ENCODE measurements at regions not wholly inside any gene's neighbourhood (a gene's known extent, or its start where the extent isn't known, plus 50 kb on each side); places are given as distances from the start of the nearest gene placed in this dataset.

- POLR2A ChIA-PET = interaction anchor here (1.7 kb wide), 1 partner anchor 260 kb away, joined by 13 read pairs; the partner anchor contains the start of gene ENC1
- H3K4me3 ChIP-seq (ENCODE audit: low read depth, low read length) = no peak overlapping the region
- no peak overlapping the region for H3K27ac ChIP-seq (ENCODE audit: extremely low read depth, low read depth, low read length)
- TF ChIP-seq ZNF830 (tag by site-specific recombination; IDR thresholded peaks at IDR 0.05; ENCODE audit: low read depth) (no peak), ZNF585B (tag by site-specific recombination; IDR thresholded peaks at IDR 0.05) (no peak), ZIC2 (tag by site-specific recombination; IDR thresholded peaks at IDR 0.05) (no peak), ZEB2 (tag by site-specific recombination; IDR thresholded peaks at IDR 0.05) (no peak), SP2 (tag by site-specific recombination; IDR thresholded peaks at IDR 0.05) (no peak), ZNF266 (tag by site-specific recombination; IDR thresholded peaks at IDR 0.05; ENCODE audit: low read depth) (no peak), ZNF560 (tag by site-specific recombination; IDR thresholded peaks at IDR 0.05; ENCODE audit: borderline replicate concordance) (no peak)
- CTCF ChIA-PET = interaction anchor here (0.7 to 1.1 kb wide), 3 partner anchors 9 to 257 kb away, joined by 3 read pairs; no protein-coding TSS in a partner anchor
- H3K4me1 ChIP-seq (ENCODE audit: control insufficient read depth, insufficient read depth, low read length) = peaks cover 30% of the 10 kb centered on the region
- no peaks in the 10 kb centered on the region for H3K36me3 ChIP-seq (ENCODE audit: control insufficient read depth in 2 of 2, insufficient read depth in 1 of 2, low read length in 2 of 2)
- no peaks in the 10 kb centered on the region for H3K9me3 ChIP-seq (ENCODE audit: control insufficient read depth, insufficient read depth, low read depth, low read length)
These were observed 260.3 kb downstream of the ENC1 start for GRCh38 chr5:74380193-74380592.

- TF ChIP-seq ZNF335 (tag by site-specific recombination; conservative IDR thresholded peaks at IDR 0.05) (no peak), ZNF423 (tag by site-specific recombination; IDR thresholded peaks at IDR 0.05) (no peak), HOXA7 (CRISPR knock-in tag; IDR thresholded peaks at IDR 0.05; ENCODE audit: borderline replicate concordance) (no peak), ZNF658 (tag by site-specific recombination; IDR thresholded peaks at IDR 0.05) (no peak), ZNF585B (tag by site-specific recombination; IDR thresholded peaks at IDR 0.05) (no peak), ZNF280C (tag by site-specific recombination; IDR thresholded peaks at IDR 0.05) (no peak), RBAK (tag by site-specific recombination; IDR thresholded peaks at IDR 0.05) (no peak)
- TF ChIP-seq, protein P1, sequence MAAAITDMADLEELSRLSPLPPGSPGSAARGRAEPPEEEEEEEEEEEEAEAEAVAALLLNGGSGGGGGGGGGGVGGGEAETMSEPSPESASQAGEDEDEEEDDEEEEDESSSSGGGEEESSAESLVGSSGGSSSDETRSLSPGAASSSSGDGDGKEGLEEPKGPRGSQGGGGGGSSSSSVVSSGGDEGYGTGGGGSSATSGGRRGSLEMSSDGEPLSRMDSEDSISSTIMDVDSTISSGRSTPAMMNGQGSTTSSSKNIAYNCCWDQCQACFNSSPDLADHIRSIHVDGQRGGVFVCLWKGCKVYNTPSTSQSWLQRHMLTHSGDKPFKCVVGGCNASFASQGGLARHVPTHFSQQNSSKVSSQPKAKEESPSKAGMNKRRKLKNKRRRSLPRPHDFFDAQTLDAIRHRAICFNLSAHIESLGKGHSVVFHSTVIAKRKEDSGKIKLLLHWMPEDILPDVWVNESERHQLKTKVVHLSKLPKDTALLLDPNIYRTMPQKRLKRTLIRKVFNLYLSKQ (tag by site-specific recombination; IDR thresholded peaks at IDR 0.05; ENCODE audit: borderline replicate concordance) = no peak
- Histone ChIP-seq H3K4me3 (ENCODE audit: low read depth, low read length) (no peak overlapping the region), H3K4me1 (ENCODE audit: control insufficient read depth, insufficient read depth, low read length) (peaks cover 21% of the 10 kb centered on the region), H3K27ac (ENCODE audit: extremely low read depth, low read depth, low read length) (no peak overlapping the region), H3K36me3 (ENCODE audit: control insufficient read depth in 2 of 2, insufficient read depth in 1 of 2, low read length in 2 of 2) (no peaks in the 10 kb centered on the region), H3K9me3 (ENCODE audit: control insufficient read depth, insufficient read depth, low read depth, low read length) (no peaks in the 10 kb centered on the region)
- ChIA-PET POLR2A (no interaction called here), CTCF (interaction anchor here (0.6 to 1.0 kb wide), 3 partner anchors 8 to 166 kb away, joined by 3 to 5 read pairs (median 4); no protein-coding TSS in a partner anchor)
These were observed 262.1 kb downstream of the ENC1 start for GRCh38 chr5:74378464-74378863.

GRCh38 chr5:74376187-74376586 lies 264.3 kb downstream of the ENC1 start:
- Histone ChIP-seq H3K4me1 (ENCODE audit: control insufficient read depth, insufficient read depth, low read length) (peaks cover 10% of the 10 kb centered on the region), H3K36me3 (ENCODE audit: control insufficient read depth in 2 of 2, insufficient read depth in 1 of 2, low read length in 2 of 2) (no peaks in the 10 kb centered on the region), H3K4me3 (ENCODE audit: low read depth, low read length) (no peak overlapping the region), H3K9me3 (ENCODE audit: control insufficient read depth, insufficient read depth, low read depth, low read length) (no peaks in the 10 kb centered on the region), H3K27ac (ENCODE audit: extremely low read depth, low read depth, low read length) (no peak overlapping the region)
- CTCF ChIA-PET = no interaction called here
- TF ChIP-seq SETDB1 (IDR thresholded peaks at IDR 0.05; ENCODE audit: insufficient read length, low read length) = peak; percentile 13
- no peak for TF ChIP-seq ZNF785 (tag by site-specific recombination; IDR thresholded peaks at IDR 0.05)
- POLR2A ChIA-PET = no interaction called here

DNA sequence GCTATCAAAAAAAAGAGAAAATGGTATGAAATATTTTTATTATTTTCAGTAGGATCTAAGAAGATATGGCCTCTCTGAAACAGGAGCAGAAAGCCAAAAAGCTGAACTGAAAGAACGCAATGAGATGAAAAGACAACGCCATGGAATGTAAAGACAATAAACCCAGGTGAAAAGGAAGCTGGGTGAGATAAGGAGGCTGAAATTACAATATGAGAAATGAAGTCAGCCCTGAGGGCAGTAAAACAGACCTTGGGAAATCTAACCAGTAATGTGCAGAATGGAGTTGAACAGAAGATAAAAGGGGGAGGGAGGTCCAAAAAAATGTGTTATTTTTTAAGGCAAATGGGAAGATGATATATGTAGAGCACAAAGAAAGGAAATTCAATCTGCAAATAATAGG lies 265.3 kb downstream of the ENC1 start:
- ChIA-PET POLR2A (no interaction called here), CTCF (interaction anchor here (0.6 kb wide), 1 partner anchor 1436 kb away, joined by 4 read pairs; no protein-coding TSS in a partner anchor)
- Histone ChIP-seq H3K4me1 (ENCODE audit: control insufficient read depth, insufficient read depth, low read length) (peaks cover 10% of the 10 kb centered on the region), H3K36me3 (ENCODE audit: control insufficient read depth in 2 of 2, insufficient read depth in 1 of 2, low read length in 2 of 2) (no peaks in the 10 kb centered on the region), H3K4me3 (ENCODE audit: low read depth, low read length) (no peak overlapping the region), H3K9me3 (ENCODE audit: control insufficient read depth, insufficient read depth, low read depth, low read length) (no peaks in the 10 kb centered on the region), H3K27ac (ENCODE audit: extremely low read depth, low read depth, low read length) (no peak overlapping the region)
- TF ChIP-seq FEZF1 (tag by site-specific recombination; IDR thresholded peaks at IDR 0.05) (peak; percentile 59), ZNF48 (tag by site-specific recombination; IDR thresholded peaks at IDR 0.05) (no peak), ZNF610 (tag by site-specific recombination; IDR thresholded peaks at IDR 0.05; ENCODE audit: borderline replicate concordance) (no peak), ZXDB (tag by site-specific recombination; IDR thresholded peaks at IDR 0.05) (peak; percentile 57; the same call in 1 of the 2 replicates), SALL2 (tag by site-specific recombination; IDR thresholded peaks at IDR 0.05; ENCODE audit: borderline replicate concordance) (no peak), KLF7 (tag by site-specific recombination; IDR thresholded peaks at IDR 0.05; ENCODE audit: borderline replicate concordance) (peak; percentile 31; the same call in 1 of the 2 replicates), SETDB1 (IDR thresholded peaks at IDR 0.05; ENCODE audit: insufficient read length, low read length) (no peak), OSR2 (tag by site-specific recombination; IDR thresholded peaks at IDR 0.05) (peak; percentile 10; the same call in 1 of the 2 replicates), HOXC10 (CRISPR knock-in tag; IDR thresholded peaks at IDR 0.05) (no peak)
- TF ChIP-seq, protein P2, sequence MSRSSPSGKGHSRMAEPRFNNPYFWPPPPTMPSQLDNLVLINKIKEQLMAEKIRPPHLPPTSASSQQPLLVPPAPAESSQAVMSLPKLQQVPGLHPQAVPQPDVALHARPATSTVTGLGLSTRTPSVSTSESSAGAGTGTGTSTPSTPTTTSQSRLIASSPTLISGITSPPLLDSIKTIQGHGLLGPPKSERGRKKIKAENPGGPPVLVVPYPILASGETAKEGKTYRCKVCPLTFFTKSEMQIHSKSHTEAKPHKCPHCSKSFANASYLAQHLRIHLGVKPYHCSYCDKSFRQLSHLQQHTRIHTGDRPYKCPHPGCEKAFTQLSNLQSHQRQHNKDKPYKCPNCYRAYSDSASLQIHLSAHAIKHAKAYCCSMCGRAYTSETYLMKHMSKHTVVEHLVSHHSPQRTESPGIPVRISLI (tag by site-specific recombination; IDR thresholded peaks at IDR 0.05) = no peak

Data from HEK293 (cell line).